WTC11 (cell line): ENCODE measurements at regions not wholly inside any gene's neighbourhood (a gene's known extent, or its start where the extent isn't known, plus 50 kb on each side); places are given as distances from the start of the nearest gene placed in this dataset.

Source experiments
- ATF2 ChIP-seq: sonication (generic); formaldehyde crosslinking; IDR thresholded peaks from 2 replicates; pipeline ENCODE4 v1.8.1; 2022; ENCODE audit warnings: low read depth, missing genetic modification reagents, borderline replicate concordance
- CTCF ChIP-seq: fragments of 200-600 bp; IDR thresholded peaks from 2 replicates; pipeline ENCODE4 v1.8.0; 2022; ENCODE audit warnings: antibody characterized with exemption
- FOXP1 ChIP-seq: sonication (generic); formaldehyde crosslinking; IDR thresholded peaks from 2 replicates; pipeline ENCODE4 v1.8.0; 2022; ENCODE audit warnings: missing genetic modification reagents, mild to moderate bottlenecking, moderate library complexity, borderline replicate concordance
- IRF1 ChIP-seq: sonication (generic); formaldehyde crosslinking; IDR thresholded peaks from 2 replicates; pipeline ENCODE4 v1.8.0; 2023; ENCODE audit warnings: missing genetic modification reagents
- NR1H2 ChIP-seq: sonication (generic); formaldehyde crosslinking; IDR thresholded peaks from 2 replicates; pipeline ENCODE4 v1.9.0; 2021; ENCODE audit warnings: mild to moderate bottlenecking, moderate library complexity, missing genetic modification reagents
- NR2C2 ChIP-seq: sonication (generic); formaldehyde crosslinking; IDR thresholded peaks from 2 replicates; pipeline ENCODE4 v1.8.0; 2022; ENCODE audit warnings: mild to moderate bottlenecking, missing genetic modification reagents
- SP1 ChIP-seq: sonication (generic); formaldehyde crosslinking; conservative IDR thresholded peaks from 2 replicates; pipeline ENCODE4 v1.8.1; 2022; ENCODE audit warnings: missing genetic modification reagents
- TEAD4 ChIP-seq: sonication (generic); formaldehyde crosslinking; IDR thresholded peaks from 2 replicates; pipeline ENCODE4 v1.8.0; 2022; ENCODE audit warnings: mild to moderate bottlenecking, missing genetic modification reagents
- ZNF416 ChIP-seq: fragments of 250-450 bp; sonication (Bioruptor Pico); IDR thresholded peaks from 2 replicates; pipeline ENCODE4 v1.9.0; 2021; ENCODE audit warnings: mild to moderate bottlenecking, inconsistent platforms

- TF ChIP-seq NR2C2 (CRISPR knock-in tag) = no peak
- no peak for TF ChIP-seq NR1H2 (CRISPR knock-in tag)
- TF ChIP-seq SP1 = no peak
- TF ChIP-seq ZNF416 (CRISPR knock-in tag) = no peak
- TF ChIP-seq CTCF = no peak
- no peak for TF ChIP-seq TEAD4
- no peak for TF ChIP-seq ATF2
- no peak for TF ChIP-seq FOXP1 (CRISPR knock-in tag)
- no peak for TF ChIP-seq IRF1 (CRISPR knock-in tag)
These were observed 71.3 kb upstream of the TNFRSF21 start for GRCh38 chr6:47381036-47381435.
